GM12892 (cell line): ENCODE measurements at regions not wholly inside any gene's neighbourhood (a gene's known extent, or its start where the extent isn't known, plus 50 kb on each side); places are given as distances from the start of the nearest gene placed in this dataset.

Source experiments
- POLR2AphosphoS5 ChIP-seq: IDR thresholded peaks from 2 replicates; pipeline ENCODE4 v1.6.1; 2011; ENCODE audit warnings: low read depth, low read length, control low read depth
- TAF1 ChIP-seq: IDR thresholded peaks from 2 replicates; pipeline ENCODE4 v1.6.1; 2011; ENCODE audit warnings: low read depth, mild to moderate bottlenecking, control low read depth, low read length, borderline replicate concordance

- TF ChIP-seq POLR2AphosphoS5, result no peak
- no peak for TF ChIP-seq TAF1
Measured at GRCh38 chr2:145623136-145623535, 1103.2 kb upstream of the ZEB2 start.
